HL-60 (cell line): ENCODE measurements at regions not wholly inside any gene's neighbourhood (a gene's known extent, or its start where the extent isn't known, plus 50 kb on each side); places are given as distances from the start of the nearest gene placed in this dataset.

Experiments
- CTCF ChIP-seq: IDR thresholded peaks from one replicate; pipeline ENCODE4 v1.5.1; 2011; ENCODE audit warnings: low read length, control low read depth, inconsistent platforms; ENCODE audit not compliant: insufficient read depth
- REST ChIP-seq: IDR thresholded peaks from 2 replicates; pipeline ENCODE4 v1.6.1; 2012; ENCODE audit warnings: low read depth; ENCODE audit not compliant: insufficient replicate concordance

GRCh38 chr14:101349108-101349507 is 212.2 kb upstream of the DIO3 start:
- no peak for TF ChIP-seq CTCF
- no peak for TF ChIP-seq REST
